ENCODE measurements at regions not wholly inside any gene's neighbourhood (a gene's known extent, or its start where the extent isn't known, plus 50 kb on each side); places are given as distances from the start of the nearest gene placed in this dataset.
"Not testable (repeated sequence)": the region's sequence is repeated elsewhere in the genome, so short reads cannot be mapped to it uniquely, and the experiment has no call there.

- H3K9me3 ChIP-seq = no peaks in the 10 kb centered on the region
- no peak for TF ChIP-seq MAX (IDR thresholded peaks at IDR 0.05; ENCODE audit: low read depth)
- TF ChIP-seq EP300 (IDR thresholded peaks at IDR 0.05; ENCODE audit: borderline replicate concordance in 1 of 2, low read depth in 1 of 2, low read length in 1 of 2) = no peak
- TF ChIP-seq JUND (IDR thresholded peaks at IDR 0.05) = no peak
- no peaks in the 10 kb centered on the region for H3K27me3 ChIP-seq (ENCODE audit: insufficient read depth)
- no peaks in the 10 kb centered on the region for H4K20me1 ChIP-seq (ENCODE audit: insufficient read depth)
- H2AFZ ChIP-seq (ENCODE audit: low read depth) = no peak overlapping the region
- 72% methylated on average over 1 of the region's 1 CpG for WGBS (ENCODE audit: low lambda C conversion rate)
- H3K79me2 ChIP-seq (ENCODE audit: insufficient read depth) = no peaks in the 10 kb centered on the region
- ChIA-PET CTCF (no interaction called here), POLR2A (no interaction called here)
- H3K9me2 ChIP-seq = no peaks in the 10 kb centered on the region
- H3K9ac ChIP-seq = no peak overlapping the region
- no peak overlapping the region for H3K27ac ChIP-seq (ENCODE audit: low read depth in 2 of 2, low read length in 1 of 2)
- H3K4me2 ChIP-seq = no peak overlapping the region
- H3F3A ChIP-seq (replicated peaks; ENCODE audit: insufficient read depth) = no peaks in the 10 kb centered on the region
- H3K36me3 ChIP-seq (replicated peaks in 1 of 2; ENCODE audit: control insufficient read depth in 1 of 2, insufficient read depth in 2 of 2, low read length in 1 of 2) = no peaks in the 10 kb centered on the region
- H3K4me1 ChIP-seq (ENCODE audit: control insufficient read depth in 1 of 2, insufficient read depth in 2 of 2, low read depth in 1 of 2, low read length in 1 of 2) = no peaks in the 10 kb centered on the region
- H3K4me3 ChIP-seq (ENCODE audit: low read depth in 2 of 2, low read length in 1 of 2) = no peak overlapping the region
- no peak for DNase-seq
These were observed 60.4 kb upstream of the PDHA2 start for GRCh38 chr4:95779447-95779846.

DNA sequence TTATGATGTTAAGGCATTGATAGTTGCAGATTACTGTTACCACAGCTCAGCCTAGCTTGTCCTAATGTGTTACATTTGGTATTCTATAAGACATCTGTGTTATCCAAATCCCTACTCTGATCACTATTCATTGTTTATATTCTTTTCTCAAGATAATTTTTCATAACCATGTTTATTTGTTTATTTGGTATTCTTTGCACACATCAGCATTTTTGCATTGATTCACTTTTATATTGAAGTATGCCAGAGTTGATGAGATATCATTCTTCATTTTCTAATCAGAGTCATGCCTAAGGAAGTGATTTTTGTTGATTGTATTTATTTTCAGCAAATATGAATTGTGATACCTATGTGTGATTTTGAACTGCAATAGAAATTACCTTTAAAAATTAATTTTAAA, 61.2 kb upstream of the PDHA2 start:
- Histone ChIP-seq H3K9me2 (no peaks in the 10 kb centered on the region), H3K36me3 (replicated peaks in 1 of 2; ENCODE audit: control insufficient read depth in 1 of 2, insufficient read depth in 2 of 2, low read length in 1 of 2) (no peaks in the 10 kb centered on the region), H3K4me3 (ENCODE audit: low read depth in 2 of 2, low read length in 1 of 2) (no peak overlapping the region), H3F3A (replicated peaks; ENCODE audit: insufficient read depth) (no peaks in the 10 kb centered on the region), H3K4me2 (no peak overlapping the region), H3K4me1 (ENCODE audit: control insufficient read depth in 1 of 2, insufficient read depth in 2 of 2, low read depth in 1 of 2, low read length in 1 of 2) (no peaks in the 10 kb centered on the region), H3K27ac (ENCODE audit: low read depth in 2 of 2, low read length in 1 of 2) (no peak overlapping the region), H4K20me1 (ENCODE audit: insufficient read depth) (no peaks in the 10 kb centered on the region), H3K9ac (no peak overlapping the region), H3K27me3 (ENCODE audit: insufficient read depth) (no peaks in the 10 kb centered on the region), H2AFZ (ENCODE audit: low read depth) (no peak overlapping the region), H3K79me2 (ENCODE audit: insufficient read depth) (no peaks in the 10 kb centered on the region), H3K9me3 (no peaks in the 10 kb centered on the region)
- ChIA-PET POLR2A (no interaction called here), CTCF (no interaction called here)
- TF ChIP-seq PBX3 (IDR thresholded peaks at IDR 0.05) (no peak), MXI1 (IDR thresholded peaks at IDR 0.05; ENCODE audit: low read depth, low read length) (no peak), NFIC (IDR thresholded peaks at IDR 0.05; ENCODE audit: borderline replicate concordance) (no peak), JUND (IDR thresholded peaks at IDR 0.05) (no peak), SIN3A (IDR thresholded peaks at IDR 0.05; ENCODE audit: borderline replicate concordance, low read depth, low read length) (no peak), FOSL2 (IDR thresholded peaks at IDR 0.05; ENCODE audit: borderline replicate concordance, low read depth) (no peak), MEF2A (IDR thresholded peaks at IDR 0.05; ENCODE audit: borderline replicate concordance, low read depth) (no peak), NRF1 (IDR thresholded peaks at IDR 0.05; ENCODE audit: low read depth, low read length) (no peak), GABPA (IDR thresholded peaks at IDR 0.05; ENCODE audit: low read depth) (no peak), TEAD4 (IDR thresholded peaks at IDR 0.05; ENCODE audit: borderline replicate concordance, insufficient read depth) (no peak), ELF1 (IDR thresholded peaks at IDR 0.05) (no peak), TAF1 (IDR thresholded peaks at IDR 0.05; ENCODE audit: borderline replicate concordance, low read depth, low read length) (no peak), YY1 (IDR thresholded peaks at IDR 0.05; ENCODE audit: low read depth) (no peak)
- TF ChIP-seq, protein P1, sequence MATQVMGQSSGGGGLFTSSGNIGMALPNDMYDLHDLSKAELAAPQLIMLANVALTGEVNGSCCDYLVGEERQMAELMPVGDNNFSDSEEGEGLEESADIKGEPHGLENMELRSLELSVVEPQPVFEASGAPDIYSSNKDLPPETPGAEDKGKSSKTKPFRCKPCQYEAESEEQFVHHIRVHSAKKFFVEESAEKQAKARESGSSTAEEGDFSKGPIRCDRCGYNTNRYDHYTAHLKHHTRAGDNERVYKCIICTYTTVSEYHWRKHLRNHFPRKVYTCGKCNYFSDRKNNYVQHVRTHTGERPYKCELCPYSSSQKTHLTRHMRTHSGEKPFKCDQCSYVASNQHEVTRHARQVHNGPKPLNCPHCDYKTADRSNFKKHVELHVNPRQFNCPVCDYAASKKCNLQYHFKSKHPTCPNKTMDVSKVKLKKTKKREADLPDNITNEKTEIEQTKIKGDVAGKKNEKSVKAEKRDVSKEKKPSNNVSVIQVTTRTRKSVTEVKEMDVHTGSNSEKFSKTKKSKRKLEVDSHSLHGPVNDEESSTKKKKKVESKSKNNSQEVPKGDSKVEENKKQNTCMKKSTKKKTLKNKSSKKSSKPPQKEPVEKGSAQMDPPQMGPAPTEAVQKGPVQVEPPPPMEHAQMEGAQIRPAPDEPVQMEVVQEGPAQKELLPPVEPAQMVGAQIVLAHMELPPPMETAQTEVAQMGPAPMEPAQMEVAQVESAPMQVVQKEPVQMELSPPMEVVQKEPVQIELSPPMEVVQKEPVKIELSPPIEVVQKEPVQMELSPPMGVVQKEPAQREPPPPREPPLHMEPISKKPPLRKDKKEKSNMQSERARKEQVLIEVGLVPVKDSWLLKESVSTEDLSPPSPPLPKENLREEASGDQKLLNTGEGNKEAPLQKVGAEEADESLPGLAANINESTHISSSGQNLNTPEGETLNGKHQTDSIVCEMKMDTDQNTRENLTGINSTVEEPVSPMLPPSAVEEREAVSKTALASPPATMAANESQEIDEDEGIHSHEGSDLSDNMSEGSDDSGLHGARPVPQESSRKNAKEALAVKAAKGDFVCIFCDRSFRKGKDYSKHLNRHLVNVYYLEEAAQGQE (IDR thresholded peaks at IDR 0.05; ENCODE audit: low read depth, low read length) = no peak
- TF ChIP-seq, protein P2, sequence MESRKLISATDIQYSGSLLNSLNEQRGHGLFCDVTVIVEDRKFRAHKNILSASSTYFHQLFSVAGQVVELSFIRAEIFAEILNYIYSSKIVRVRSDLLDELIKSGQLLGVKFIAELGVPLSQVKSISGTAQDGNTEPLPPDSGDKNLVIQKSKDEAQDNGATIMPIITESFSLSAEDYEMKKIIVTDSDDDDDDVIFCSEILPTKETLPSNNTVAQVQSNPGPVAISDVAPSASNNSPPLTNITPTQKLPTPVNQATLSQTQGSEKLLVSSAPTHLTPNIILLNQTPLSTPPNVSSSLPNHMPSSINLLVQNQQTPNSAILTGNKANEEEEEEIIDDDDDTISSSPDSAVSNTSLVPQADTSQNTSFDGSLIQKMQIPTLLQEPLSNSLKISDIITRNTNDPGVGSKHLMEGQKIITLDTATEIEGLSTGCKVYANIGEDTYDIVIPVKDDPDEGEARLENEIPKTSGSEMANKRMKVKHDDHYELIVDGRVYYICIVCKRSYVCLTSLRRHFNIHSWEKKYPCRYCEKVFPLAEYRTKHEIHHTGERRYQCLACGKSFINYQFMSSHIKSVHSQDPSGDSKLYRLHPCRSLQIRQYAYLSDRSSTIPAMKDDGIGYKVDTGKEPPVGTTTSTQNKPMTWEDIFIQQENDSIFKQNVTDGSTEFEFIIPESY (IDR thresholded peaks at IDR 0.05; ENCODE audit: borderline replicate concordance, low read depth) = no peak
- no peak for DNase-seq

GRCh38 chr4:95770605-95771004, 69.3 kb upstream of the PDHA2 start:
- POLR2A ChIA-PET; DNase-seq; H3K79me2 ChIP-seq (ENCODE audit: insufficient read depth); H2AFZ ChIP-seq (ENCODE audit: low read depth); H3F3A ChIP-seq (replicated peaks; ENCODE audit: insufficient read depth); H3K4me3 ChIP-seq (ENCODE audit: low read depth in 2 of 2, low read length in 1 of 2); H3K4me1 ChIP-seq (ENCODE audit: control insufficient read depth in 1 of 2, insufficient read depth in 2 of 2, low read depth in 1 of 2, low read length in 1 of 2); H3K9me3 ChIP-seq; H3K27me3 ChIP-seq (ENCODE audit: insufficient read depth); H3K4me2 ChIP-seq; H3K9ac ChIP-seq; H3K36me3 ChIP-seq (replicated peaks in 1 of 2; ENCODE audit: control insufficient read depth in 1 of 2, insufficient read depth in 2 of 2, low read length in 1 of 2); H3K9me2 ChIP-seq; H3K27ac ChIP-seq (ENCODE audit: low read depth in 2 of 2, low read length in 1 of 2); H4K20me1 ChIP-seq (ENCODE audit: insufficient read depth): not testable (repeated sequence)
- CTCF ChIA-PET = interaction anchor here (0.6 kb wide), 1 partner anchor 122 kb away, joined by 3 read pairs; no protein-coding TSS in a partner anchor
- 58% methylated on average over 3 of the region's 3 CpGs for WGBS (ENCODE audit: low lambda C conversion rate)

Measured in SK-N-SH (cell line).